ENCODE measurements at regions not wholly inside any gene's neighbourhood (a gene's known extent, or its start where the extent isn't known, plus 50 kb on each side); places are given as distances from the start of the nearest gene placed in this dataset.

DNA sequence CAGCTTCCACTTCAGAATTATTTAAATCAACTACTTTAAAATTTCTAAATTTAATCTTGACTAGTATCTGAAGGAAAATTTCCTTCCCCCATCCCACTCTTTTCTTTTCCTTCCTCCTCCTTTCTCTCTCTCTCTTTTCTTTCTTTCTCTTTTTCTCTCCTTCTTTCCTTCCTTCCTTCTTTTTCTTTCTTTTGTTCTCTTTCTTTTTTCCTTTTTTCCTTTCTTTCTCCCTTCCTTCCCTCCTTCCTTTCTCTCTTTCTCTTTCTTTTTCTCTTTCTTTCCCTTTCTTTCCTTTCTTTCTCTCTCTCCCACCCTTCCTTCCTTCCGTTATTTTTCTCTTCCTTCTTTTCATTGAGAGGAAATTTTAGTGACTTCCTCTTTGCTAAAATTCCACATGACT lies 132.0 kb upstream of the CDH19 start:
- no peak for DNase-seq (ENCODE audit: low read depth)

DNA sequence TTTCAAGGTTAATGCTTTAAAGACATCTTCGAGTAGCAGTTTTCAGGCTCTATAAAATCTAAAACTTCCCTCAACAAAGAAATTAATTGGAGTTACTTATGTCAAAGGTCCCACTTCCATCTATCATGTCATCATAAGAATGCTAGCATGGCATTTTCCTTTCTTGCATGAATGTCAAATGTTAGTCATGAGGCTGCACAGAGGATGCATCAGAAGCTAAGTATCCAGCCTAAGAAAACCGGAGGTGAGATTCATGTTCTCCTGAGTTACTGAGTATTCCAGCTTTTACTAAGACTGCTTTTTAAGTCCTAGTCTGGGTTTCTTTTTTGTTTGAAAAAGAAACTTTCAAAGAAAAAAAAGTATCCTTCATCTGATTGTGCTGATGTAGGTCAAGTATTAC lies 130.6 kb upstream of the CDH19 start:
- DNase-seq (ENCODE audit: low read depth) = no peak

DNA sequence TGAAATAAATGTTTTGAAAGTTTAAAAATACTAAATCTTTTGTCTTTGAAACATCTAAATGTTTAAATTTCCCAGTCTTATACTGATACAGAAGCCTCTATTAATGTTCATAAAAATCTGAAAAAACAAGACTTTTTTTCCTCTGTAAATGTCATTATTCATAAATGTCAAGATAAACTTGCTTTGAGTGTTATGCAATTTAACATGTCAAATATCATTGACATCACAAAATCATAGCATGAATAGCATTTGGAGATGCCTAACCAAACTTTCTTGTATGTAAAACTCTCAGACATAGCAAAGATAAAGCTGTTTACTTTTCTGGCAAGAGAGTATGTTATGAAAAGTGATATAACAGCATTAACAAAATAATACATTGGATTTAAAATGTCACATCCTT lies 128.0 kb upstream of the CDH19 start:
- DNase-seq (ENCODE audit: low read depth) = no peak

DNA sequence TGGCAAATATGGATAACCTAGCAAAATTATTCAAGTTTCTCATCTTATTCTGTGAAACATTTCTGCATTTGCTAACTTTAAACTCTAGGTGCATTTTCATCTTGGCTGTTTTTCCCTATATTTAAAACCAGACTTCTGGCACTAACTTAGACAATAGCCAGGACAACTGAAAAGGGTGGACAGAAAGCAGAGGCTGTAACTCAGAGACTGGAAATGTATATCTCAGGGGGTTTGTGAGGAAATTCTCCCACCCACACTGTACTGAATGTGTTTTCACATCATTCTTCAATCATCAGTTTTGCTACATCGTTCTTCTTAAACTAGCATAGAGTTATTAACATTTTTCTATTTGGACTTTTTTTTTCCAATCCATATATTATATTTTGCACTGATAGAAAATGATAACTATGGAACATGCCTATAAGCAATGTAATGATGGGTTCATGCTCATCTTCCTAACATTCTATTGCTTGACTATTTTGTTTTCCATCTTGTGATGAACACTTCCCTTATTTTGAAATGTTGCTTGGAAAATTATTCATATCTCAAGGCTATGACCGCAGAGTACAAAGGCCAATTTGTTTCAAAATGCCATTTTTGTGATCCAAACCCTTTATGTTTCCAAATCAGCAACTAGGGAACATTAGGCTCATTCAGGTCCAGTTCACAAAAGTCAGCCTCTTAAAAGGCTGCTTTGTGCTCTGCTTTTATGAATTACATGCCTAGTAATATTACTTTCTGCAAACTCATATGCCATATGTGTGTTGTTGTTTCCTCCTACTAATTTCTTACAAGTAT lies 125.8 kb upstream of the CDH19 start:
- DNase-seq (ENCODE audit: low read depth) = no peak

DNA sequence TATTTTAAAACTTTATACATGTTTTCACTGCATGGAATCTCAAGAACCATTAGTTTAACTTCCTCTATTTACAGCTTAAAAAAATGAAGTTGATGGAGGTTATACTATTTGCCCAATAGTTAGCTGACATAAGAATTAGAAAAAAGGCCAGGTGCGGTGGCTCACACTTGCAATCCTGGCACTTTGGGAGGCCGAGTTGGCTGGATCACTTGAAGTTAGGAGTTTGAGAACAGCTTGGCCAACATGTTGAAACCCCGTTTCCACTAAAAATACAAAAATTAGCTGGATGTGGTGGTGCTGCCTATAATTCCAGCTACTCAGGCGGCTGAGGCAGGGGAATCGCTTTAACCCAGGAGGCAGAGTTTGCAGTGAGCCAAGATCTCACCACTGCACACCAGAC lies 125.1 kb upstream of the CDH19 start:
- DNase-seq (ENCODE audit: low read depth) = no peak

DNA sequence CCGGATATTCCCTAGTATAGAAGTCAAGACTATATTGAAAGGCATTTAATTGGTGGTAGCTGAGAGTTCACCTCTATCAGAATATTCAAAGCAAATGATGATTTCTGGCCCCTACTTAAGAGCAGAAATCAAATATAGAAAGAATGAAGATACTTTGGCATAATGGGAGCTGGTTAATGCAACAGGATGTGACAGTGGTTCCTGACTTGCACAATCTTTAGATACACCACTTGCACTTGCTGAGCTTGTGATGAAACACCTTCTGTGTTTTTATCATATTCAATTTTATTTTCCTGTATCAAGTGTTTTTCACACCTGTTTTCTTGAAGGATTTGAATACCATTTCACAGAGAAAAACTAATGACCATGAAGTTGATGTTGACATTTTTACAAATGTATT lies 124.1 kb upstream of the CDH19 start:
- DNase-seq (ENCODE audit: low read depth) = no peak

DNA sequence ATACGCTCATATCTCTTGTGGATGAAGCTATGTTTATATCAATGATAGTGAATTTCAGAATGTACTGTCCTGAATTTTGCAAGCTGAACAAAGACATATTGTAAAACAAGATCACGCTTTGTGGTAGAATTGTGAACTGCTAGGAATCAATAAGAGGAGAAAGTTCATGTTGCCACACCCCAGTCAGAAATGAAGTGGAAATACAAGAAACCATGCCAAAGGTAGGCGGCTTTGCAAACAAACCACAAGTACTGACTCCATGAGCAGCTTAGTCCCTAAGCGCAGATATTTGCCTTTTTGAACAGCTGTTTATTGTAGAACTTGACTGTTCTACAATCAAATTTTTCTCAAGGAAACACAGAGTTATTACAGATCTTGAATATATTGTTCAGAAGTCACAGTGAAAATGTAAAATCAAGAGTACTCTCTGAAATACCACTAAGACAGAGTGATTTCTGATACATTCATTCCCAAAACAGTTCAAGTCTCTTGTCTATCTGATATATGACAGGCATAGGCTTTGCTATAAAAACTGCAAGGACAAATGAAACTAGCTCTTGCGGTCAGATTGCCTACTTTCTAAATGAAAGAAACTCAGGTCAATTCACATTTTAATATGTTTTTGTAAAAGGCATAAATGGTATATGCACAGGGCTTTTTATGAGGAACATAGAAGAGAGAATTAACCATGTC lies 120.9 kb upstream of the CDH19 start:
- DNase-seq (ENCODE audit: low read depth) = no peak

DNA sequence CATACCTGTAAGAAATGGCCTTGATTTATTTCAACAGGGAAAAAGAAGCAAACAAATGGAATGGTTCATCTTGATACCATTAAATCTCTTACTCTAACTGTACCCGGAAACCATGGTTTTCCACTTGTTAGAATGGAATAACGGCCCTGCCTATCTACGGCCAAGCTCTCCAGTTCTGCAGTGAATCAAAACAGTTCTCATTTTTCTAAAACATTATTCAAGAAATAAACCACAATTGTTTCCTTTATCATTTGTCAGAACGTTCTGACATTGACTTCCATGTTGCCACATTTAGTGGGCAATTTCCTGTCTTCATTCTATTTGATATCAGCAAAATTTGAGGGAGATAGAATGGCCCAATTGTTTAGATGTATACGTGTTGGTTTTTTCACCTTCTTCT lies 118.8 kb upstream of the CDH19 start:
- DNase-seq (ENCODE audit: low read depth) = no peak

DNA sequence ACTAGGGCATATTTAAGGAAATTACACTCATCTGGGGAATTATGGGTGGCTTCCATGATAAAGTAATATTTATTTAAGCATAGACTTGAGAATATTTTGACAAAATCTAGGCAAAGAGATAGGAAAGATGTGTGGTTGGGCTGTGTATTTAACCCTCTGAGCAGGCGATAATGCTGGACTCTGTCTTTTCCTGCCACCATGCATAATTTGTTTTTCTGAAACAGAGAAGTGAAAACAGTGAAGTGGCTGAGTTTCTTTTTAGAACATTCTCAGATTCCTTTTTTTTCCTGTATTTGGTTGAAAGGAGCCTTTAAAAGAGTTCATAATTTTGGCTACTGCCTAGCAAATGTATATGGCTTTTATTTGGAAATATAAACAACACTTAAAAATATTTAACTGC lies 104.8 kb upstream of the CDH19 start:
- DNase-seq (ENCODE audit: low read depth) = no peak

DNA sequence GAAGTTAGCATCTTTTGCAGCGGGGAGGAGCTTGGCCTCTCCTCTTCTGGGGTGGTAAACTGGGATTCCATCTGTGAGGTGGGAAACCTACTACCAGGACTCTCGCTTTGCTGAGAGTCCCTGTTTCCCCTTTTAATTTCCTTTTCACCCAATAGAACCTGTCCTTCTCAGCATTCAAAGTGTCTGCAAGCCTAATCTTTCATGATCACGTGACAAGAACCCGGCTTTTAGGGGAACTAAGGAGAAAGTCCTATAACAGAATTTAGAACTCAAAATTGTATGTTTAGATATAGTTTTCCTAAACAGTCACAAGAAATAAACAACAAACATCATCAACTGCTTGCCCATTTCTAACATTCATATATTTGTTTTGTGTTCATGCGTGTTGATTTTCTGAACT lies 103.6 kb upstream of the CDH19 start:
- no peak for DNase-seq (ENCODE audit: low read depth)

DNA sequence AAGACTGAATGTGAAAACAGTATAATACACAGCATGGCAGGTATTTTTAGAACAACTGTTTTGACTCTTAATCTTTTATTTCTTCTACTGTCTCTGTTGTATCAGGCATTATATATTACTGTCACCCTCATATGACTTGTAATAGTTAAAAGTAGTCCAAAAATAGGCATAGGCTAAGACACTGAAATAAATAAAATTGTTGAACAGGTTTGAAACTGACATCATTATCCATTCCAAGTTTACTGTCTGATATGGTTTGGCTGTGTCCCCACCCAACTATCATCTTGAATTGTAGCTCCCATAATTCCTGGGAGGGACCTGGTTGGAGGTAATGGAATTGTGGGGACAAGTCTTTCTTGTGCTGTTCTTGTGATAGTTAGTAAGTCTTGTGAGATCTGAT lies 91.4 kb upstream of the CDH19 start:
- DNase-seq (ENCODE audit: low read depth) = no peak

DNA sequence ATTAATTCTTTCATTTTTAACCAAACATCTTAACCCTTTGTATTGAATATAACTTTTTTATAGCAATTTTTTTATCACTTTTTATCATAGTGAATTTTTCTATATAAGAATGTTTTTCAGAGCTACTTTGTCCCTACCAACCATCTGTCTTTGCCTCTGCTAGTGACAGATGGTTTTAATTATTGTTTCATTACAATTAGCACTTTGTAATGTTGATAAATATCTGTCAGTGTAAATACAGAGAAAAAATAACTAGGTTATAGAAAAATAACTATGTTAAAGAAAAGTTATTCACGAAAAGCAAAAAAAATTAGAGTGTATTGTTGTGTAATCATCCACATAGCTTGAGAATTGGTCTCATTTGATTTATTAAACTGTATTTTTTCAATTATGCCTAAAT lies 91.0 kb upstream of the CDH19 start:
- no peak for DNase-seq (ENCODE audit: low read depth)

DNA sequence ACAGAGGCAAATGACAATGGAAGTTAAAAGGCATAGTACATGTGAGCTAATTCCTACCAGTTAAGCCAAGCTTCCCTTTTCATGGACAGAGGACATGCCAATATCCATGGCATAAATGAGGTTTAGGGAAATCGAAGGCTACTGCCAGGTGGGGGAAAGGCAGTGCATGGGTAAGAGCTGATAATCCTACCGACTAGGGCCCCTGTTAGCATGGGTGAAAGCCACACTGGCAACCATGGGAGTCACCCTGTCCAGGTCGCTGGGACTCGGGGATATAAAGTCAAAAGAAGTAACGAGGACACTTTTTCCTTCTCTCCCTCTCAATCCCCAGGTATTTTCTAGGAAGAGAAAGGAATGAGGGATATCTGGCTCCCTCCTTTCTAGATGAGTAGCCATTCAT lies 83.7 kb upstream of the CDH19 start:
- DNase-seq (ENCODE audit: low read depth) = no peak

DNA sequence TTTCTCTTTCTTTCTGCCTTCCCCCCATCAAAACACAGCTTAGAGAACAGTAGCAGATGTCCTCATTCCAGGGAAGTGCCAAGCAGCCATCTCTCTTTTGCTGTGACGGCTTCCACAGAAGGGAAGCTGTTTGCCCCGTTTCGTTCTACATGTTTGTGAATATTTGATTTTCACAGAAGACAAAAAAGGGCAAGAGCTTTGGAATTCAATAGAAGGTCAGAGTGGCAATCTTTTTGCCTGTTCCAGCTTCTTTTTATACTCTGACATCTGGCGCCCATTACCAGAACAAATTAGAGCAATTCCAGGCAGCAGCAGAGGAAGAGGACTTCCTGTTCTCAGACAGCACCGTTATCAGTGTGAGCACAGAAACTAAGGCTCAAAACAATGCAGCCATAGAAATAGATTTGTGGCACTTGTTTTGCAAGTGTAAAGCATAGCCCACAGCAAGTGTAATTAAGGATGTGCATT lies 79.0 kb upstream of the CDH19 start:
- no peak for DNase-seq (ENCODE audit: low read depth)

DNA sequence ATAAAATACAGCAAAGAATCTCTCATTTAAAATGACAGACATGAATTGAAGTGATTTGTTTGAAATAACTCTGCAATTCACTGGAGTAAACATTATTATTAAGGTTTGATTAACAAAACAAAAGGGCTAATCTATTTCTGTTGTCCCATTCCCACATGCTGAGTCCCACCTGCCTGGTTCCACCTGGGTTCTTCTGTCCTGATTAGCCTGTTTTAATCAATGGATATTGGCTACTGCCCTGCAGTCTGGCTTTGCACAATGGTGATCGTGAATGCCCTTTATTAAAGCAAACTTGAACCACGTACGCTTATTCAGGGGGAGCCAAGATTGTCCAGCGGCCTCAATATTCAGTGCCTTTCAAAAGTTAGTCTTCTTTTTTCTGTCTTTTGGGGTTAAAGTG lies 72.8 kb upstream of the CDH19 start:
- DNase-seq (ENCODE audit: low read depth) = no peak

DNA sequence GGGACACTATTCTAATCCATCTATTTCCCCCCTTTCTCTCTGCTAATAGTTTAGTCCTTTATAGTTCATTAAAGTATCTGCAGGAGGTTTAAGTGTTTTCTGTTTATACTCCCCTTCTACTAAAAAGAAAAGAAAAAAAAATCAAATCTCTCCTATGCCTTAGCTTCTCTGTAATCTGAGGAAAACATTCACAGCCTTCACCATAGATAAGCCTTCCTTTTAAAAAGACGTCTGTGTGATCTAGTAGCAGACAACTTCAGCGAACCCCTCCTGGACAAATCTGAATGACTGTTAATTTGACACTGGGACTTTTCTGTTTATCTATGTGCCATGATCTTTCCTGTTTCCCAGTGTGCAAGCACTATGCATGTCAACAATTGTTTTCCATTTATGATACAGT lies 70.4 kb upstream of the CDH19 start:
- DNase-seq (ENCODE audit: low read depth) = no peak

DNA sequence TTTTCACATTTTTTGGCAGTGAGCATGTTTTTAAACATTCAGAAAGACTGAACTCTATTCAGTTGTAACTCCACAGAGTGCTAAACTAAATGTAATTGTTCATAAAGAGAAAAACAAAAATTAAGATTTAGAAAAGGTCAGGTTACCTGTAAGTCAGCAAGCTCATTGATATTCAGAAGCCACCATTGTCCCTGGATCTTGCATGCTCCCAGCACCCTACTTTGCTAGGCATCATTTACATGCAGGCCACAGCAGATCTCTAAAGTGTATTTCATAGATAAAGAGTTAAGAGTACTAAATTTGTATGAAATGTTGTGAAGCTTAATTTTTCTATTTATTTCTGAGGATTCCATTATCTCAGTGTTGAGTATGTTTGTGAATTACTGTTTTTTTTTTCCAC lies 64.8 kb upstream of the CDH19 start:
- DNase-seq (ENCODE audit: low read depth) = no peak

DNA sequence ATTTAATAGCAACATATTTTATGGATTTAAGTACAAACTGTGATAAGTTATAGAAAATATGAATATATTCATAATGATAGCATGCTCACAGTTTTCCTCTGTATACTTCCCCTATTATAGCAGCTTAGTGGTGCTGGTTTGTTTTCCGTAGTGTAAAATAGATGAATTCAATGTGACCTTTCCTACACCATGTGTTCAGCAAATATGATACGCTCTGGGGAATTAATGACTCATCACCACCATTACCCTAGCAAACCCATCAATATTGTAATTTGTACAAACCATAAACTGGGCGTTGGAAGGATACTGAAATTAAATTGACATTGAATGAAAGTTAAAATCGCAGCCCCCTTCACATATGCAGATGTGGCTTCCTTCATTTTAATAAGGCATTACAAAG lies 58.7 kb upstream of the CDH19 start:
- DNase-seq (ENCODE audit: low read depth) = no peak

DNA sequence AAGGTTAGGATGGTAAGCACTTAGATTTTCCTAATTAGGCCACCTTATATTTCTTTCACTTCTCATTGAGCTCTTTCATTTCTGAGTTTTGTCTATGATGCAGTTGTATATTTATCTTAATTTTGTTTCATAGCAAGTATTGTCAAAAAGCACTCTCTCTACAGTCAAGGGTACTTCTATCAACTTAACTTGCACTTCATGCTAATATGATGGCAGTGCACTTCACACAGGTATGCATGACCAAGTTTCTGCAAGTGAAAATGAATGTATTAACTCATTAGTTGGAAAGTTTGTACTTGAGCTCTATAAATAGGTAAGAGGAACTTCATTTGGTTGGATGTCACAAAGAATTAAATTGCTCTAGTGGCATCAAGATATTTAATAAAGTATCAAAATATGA lies 51.5 kb upstream of the CDH19 start:
- no peak for DNase-seq (ENCODE audit: low read depth)
